ENCODE measurements at regions not wholly inside any gene's neighbourhood (a gene's known extent, or its start where the extent isn't known, plus 50 kb on each side); places are given as distances from the start of the nearest gene placed in this dataset.
"Not testable (repeated sequence)": the region's sequence is repeated elsewhere in the genome, so short reads cannot be mapped to it uniquely, and the experiment has no call there.

- DNase-seq (ENCODE audit: low spot score): no peak
These were observed 1502.1 kb upstream of the ADGRL3 start for GRCh38 chr4:59698041-59698440.

GRCh38 chr4:59700651-59701050, 1499.5 kb upstream of the ADGRL3 start:
- no peak for DNase-seq (ENCODE audit: low spot score)
- no peak for TF ChIP-seq CTCF (IDR thresholded peaks at IDR 0.05; ENCODE audit: extremely low read depth, insufficient read depth, missing control alignments)
- in situ Hi-C loops (cut with MboI; ENCODE audit: low pct_unique_long_range_greater_than_20kb, low sequenced_read_pairs, unreplicated experiment): no loop called here

More at GRCh38 chr4:59698041-59698440, 1502.1 kb upstream of the ADGRL3 start:
- in situ Hi-C loops (cut with MboI; ENCODE audit: low pct_unique_long_range_greater_than_20kb, low sequenced_read_pairs, unreplicated experiment): no loop called here
- TF ChIP-seq CTCF (IDR thresholded peaks at IDR 0.05; ENCODE audit: extremely low read depth, insufficient read depth, missing control alignments): no peak

- DNase-seq (ENCODE audit: low spot score): no peak
- no peak for TF ChIP-seq CTCF (IDR thresholded peaks at IDR 0.05; ENCODE audit: extremely low read depth, insufficient read depth, missing control alignments)
- in situ Hi-C loops (cut with MboI; ENCODE audit: low pct_unique_long_range_greater_than_20kb, low sequenced_read_pairs, unreplicated experiment): no loop called here
These were observed 1495.5 kb upstream of the ADGRL3 start for GRCh38 chr4:59704616-59705015.

GRCh38 chr4:59712470-59712869, 1487.7 kb upstream of the ADGRL3 start:
- no peak for DNase-seq (ENCODE audit: low spot score)
- in situ Hi-C loops (cut with MboI; ENCODE audit: low pct_unique_long_range_greater_than_20kb, low sequenced_read_pairs, unreplicated experiment): no loop called here
- TF ChIP-seq CTCF (IDR thresholded peaks at IDR 0.05; ENCODE audit: extremely low read depth, insufficient read depth, missing control alignments): no peak

- in situ Hi-C loops (cut with MboI; ENCODE audit: low pct_unique_long_range_greater_than_20kb, low sequenced_read_pairs, unreplicated experiment); DNase-seq (ENCODE audit: low spot score): not testable (repeated sequence)
These were observed 1475.8 kb upstream of the ADGRL3 start for GRCh38 chr4:59724286-59724685.

GRCh38 chr4:59727745-59728144, 1472.4 kb upstream of the ADGRL3 start:
- no peak for DNase-seq (ENCODE audit: low spot score)
- in situ Hi-C loops (cut with MboI; ENCODE audit: low pct_unique_long_range_greater_than_20kb, low sequenced_read_pairs, unreplicated experiment): no loop called here
- no peak for TF ChIP-seq CTCF (IDR thresholded peaks at IDR 0.05; ENCODE audit: extremely low read depth, insufficient read depth, missing control alignments)

GRCh38 chr4:59728496-59728895, 1471.6 kb upstream of the ADGRL3 start:
- in situ Hi-C loops (cut with MboI; ENCODE audit: low pct_unique_long_range_greater_than_20kb, low sequenced_read_pairs, unreplicated experiment): no loop called here
- no peak for DNase-seq (ENCODE audit: low spot score)

More at GRCh38 chr4:59728496-59728895, 1471.6 kb upstream of the ADGRL3 start:
- TF ChIP-seq CTCF (IDR thresholded peaks at IDR 0.05; ENCODE audit: extremely low read depth, insufficient read depth, missing control alignments): no peak

Data from GM13977 (cell line).